OCI-M2 (cell line): ENCODE measurements at regions not wholly inside any gene's neighbourhood (a gene's known extent, or its start where the extent isn't known, plus 50 kb on each side); places are given as distances from the start of the nearest gene placed in this dataset.

Source experiments
- DNase-seq: peaks from one replicate; lab custom pipeline; 2025; ENCODE audit not compliant: unreplicated experiment; lab: John Stamatoyannopoulos, UW

- DNase-seq, result no peak
Observed at GRCh38 chr18:29146068-29146467, 969.1 kb upstream of the CDH2 start.

GRCh38 chr18:29140590-29140989 lies 963.7 kb upstream of the CDH2 start:
- DNase-seq, result no peak

- DNase-seq, result no peak
Observed at GRCh38 chr18:29137773-29138495, 961.0 kb upstream of the CDH2 start.

GRCh38 chr18:29123706-29124530 lies 947.0 kb upstream of the CDH2 start:
- DNase-seq, result no peak

- no peak for DNase-seq
Observed at GRCh38 chr18:29104671-29105070, 927.7 kb upstream of the CDH2 start.

- no peak for DNase-seq
Observed at GRCh38 chr18:29104227-29104626, 927.3 kb upstream of the CDH2 start.

- DNase-seq, result no peak
Observed at GRCh38 chr18:29096079-29096770, 919.3 kb upstream of the CDH2 start.

GRCh38 chr18:29087616-29088246 lies 910.8 kb upstream of the CDH2 start:
- no peak for DNase-seq

- no peak for DNase-seq
Observed at GRCh38 chr18:29084120-29084519, 907.2 kb upstream of the CDH2 start.

- DNase-seq, result no peak
Observed at GRCh38 chr18:29083545-29083944, 906.6 kb upstream of the CDH2 start.

GRCh38 chr18:29080946-29081345 lies 904.0 kb upstream of the CDH2 start:
- no peak for DNase-seq

GRCh38 chr18:29078273-29078672 lies 901.3 kb upstream of the CDH2 start:
- DNase-seq, result no peak

- DNase-seq, result no peak
Observed at GRCh38 chr18:29077344-29077743, 900.4 kb upstream of the CDH2 start.

- no peak for DNase-seq
Observed at GRCh38 chr18:29076645-29077044, 899.7 kb upstream of the CDH2 start.

GRCh38 chr18:29074147-29074546 lies 897.2 kb upstream of the CDH2 start:
- no peak for DNase-seq

GRCh38 chr18:29071869-29072268 lies 894.9 kb upstream of the CDH2 start:
- DNase-seq, result no peak

GRCh38 chr18:29063346-29063745 lies 886.4 kb upstream of the CDH2 start:
- DNase-seq, result no peak

GRCh38 chr18:29062921-29063320 lies 886.0 kb upstream of the CDH2 start:
- DNase-seq, result no peak

- no peak for DNase-seq
Observed at GRCh38 chr18:29060349-29060748, 883.4 kb upstream of the CDH2 start.

- no peak for DNase-seq
Observed at GRCh38 chr18:29057703-29058102, 880.8 kb upstream of the CDH2 start.

GRCh38 chr18:29056800-29057199 lies 879.9 kb upstream of the CDH2 start:
- no peak for DNase-seq
